HG03342 (cell line): ENCODE measurements at regions not wholly inside any gene's neighbourhood (a gene's known extent, or its start where the extent isn't known, plus 50 kb on each side); places are given as distances from the start of the nearest gene placed in this dataset.
A peak's percentile ranks its signal among the peaks of the same experiment; 100 is the strongest.

Experiments
- ATAC-seq: cut with Tn5 transposase; IDR thresholded peaks from one replicate; pipeline ENCODE4 v1.9.1; 2021; ENCODE audit warnings: mild to moderate bottlenecking, moderate library complexity; ENCODE audit not compliant: unreplicated experiment

DNA sequence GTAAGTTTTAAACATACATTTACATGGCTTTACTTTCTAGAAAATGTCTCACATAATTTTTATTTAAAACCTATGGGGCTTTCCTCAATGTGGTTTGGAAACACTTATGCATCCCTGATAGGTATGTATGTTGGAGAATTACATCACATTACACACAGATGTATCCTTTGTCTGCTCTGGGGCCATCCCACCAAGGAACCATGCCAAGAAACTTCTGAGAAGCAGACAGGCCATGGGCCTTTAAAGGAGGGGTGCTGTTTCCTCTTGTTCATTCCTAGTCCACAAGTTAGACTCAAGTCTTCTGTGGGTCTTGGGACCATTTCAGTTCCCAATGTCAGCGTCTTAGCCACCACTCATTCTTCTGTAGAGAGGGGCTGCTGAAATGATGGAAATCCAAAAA is 162.0 kb upstream of the SETBP1 start:
- no peak for ATAC-seq

DNA sequence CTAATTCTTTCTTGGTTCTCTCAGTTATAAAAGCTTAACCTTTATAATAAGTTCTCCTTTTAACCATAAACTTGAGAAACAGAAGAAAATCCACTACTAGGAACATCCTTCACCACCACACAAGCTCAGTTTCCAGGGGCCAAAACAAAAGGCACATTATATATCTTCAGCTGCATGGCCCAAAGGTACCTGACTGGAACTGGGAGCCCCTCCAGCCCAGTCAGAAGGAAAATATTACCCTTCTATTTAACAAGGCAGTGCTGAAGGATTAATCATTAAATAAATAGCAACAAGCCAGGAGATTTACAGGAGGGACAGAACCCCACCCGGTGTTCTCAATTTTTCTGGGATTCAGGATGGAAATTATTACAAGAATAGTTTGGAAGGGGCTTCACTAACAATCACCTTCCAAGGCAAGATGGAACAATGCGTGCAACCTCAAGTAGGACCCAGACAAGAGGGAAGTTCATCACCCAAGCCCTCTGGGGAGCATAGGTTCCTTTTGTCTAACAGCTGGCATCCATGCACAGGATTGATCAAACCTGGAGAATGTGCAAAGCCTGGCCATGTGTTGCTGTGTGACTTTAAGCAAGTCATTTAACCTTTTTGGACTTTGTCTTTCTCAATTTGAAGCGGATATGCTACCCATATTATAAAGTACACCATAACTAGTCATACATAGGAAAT is 159.6 kb upstream of the SETBP1 start:
- ATAC-seq: no peak

GRCh38 chr18:44521668-44522022 is 159.0 kb upstream of the SETBP1 start:
- no peak for ATAC-seq

DNA sequence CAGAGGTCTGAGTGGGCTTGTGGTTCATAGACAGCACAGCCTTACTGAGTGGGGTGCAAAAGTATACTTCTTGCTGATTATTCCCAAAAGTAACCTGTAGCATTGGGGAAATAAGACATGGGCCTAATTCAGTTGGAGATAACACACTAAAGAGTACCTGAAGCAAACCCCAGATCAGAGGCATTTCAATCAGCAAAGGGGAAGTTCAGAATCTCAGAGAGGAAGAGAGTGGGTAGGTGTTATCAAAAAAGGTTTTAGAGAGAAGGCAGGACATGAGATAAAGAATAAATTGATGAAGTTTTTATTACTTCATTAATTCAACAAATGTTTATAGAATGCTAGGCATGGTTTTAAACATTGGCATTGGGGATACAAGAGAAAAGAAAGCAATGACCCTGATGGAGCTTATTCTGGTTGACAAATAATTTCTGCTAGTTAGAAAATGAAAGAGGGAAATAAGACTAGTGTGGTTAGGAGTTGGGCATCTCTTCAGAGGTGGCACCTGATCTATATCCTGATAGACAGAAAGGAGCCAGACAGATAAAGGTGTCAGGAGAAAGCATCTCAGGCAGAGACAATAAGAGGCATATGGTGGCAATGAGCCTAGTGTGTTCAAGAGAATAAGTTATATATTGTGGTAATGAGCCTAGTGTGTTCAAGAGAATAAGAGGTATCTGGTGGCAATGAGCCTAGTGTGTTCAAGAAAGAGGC is 153.8 kb upstream of the SETBP1 start:
- ATAC-seq: no peak

- ATAC-seq: no peak
These were observed 147.6 kb upstream of the SETBP1 start for GRCh38 chr18:44533071-44533470.

GRCh38 chr18:44536046-44536445 is 144.6 kb upstream of the SETBP1 start:
- no peak for ATAC-seq

DNA sequence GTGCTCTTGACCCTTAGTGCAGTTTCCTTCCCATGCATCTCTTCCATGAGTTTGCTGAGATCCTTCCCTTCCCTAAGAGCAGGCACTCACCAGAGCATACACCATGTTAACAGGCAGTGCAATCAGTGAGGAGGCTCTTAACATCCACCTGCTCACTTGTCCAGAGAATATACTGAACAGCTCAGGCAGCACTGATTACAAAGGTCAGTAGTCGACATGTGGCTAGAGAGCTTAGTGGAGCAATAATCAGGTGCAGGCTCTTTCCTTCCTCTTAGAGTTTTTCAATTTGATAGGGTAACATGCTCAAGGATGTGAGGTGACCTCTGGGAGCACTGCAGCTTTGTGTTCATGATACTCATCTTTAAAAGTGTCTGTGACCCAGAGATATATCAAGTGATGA is 144.1 kb upstream of the SETBP1 start:
- ATAC-seq: no peak

DNA sequence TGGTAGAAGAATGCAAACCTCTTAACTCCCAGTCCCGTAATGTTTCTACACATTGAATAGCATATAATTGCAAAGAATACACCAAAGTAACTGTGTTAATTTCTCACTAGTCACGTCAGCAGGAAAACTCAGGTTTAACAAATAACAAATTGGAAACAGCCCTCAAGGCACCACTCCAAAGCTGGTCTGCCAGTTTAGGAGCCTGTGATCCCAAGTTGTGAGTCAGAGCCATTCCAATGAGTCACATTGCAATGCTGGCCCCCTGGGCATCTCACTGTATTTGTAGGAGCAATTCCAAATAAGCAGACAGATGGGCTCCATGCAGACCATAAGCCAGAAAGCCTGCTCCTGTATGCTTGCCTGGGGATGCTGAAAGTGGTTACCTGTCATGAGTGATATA is 143.2 kb upstream of the SETBP1 start:
- no peak for ATAC-seq

DNA sequence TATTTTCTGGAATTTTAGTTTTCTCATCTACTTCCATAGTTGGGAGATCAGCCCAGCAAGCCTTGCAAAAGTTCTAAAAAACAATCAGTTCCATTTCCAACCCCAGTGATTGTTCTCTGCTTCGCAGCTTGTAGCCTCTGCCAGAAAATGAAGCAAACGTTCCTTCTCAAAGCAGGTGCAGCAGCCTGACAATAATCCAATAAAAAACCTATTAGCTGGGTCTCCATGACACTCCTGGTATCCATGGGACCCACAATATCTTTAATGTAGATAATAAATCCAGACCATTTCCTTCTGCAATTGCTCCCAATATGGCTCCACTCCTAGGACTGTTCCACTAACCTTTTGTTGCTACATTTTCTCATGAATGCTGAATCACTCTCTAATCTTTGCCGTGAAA is 140.8 kb upstream of the SETBP1 start:
- ATAC-seq: no peak

DNA sequence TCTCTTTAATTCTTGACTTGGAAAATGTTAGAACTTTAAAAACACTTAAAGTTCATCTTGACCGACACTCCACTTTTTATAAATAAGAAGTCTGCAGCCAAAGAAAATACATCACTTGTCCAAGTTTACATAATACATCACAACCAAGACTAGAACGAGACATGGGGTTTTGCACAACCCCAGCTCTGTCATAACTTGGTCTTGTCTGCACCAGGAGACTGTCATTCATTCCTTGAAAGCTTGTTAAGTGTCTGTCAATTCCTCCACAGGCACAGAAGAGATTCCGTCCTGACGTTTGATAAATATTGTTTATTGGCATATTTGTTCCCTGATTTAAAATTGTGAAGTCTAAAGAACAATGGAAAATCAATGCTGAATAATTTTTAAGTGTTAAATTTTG is 139.5 kb upstream of the SETBP1 start:
- no peak for ATAC-seq

GRCh38 chr18:44541781-44542180 is 138.9 kb upstream of the SETBP1 start:
- ATAC-seq: no peak

DNA sequence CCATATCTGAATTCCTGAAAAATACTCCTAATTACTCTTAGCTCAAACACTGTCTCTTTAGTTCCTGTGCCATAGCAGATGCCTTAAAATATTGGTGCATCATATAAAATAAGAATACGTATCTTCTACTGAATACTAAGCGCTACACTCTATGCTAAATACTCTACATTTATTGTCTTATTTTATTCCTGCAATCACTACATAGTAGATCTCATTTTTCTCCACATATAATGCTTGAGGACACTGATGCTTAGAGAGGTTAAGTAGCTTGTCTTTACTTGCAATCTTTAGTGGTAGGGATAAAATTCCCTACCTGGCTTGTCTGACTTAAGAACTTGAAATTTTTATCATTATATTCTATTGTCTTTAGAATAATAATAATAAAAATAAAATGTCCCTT is 137.3 kb upstream of the SETBP1 start:
- no peak for ATAC-seq

DNA sequence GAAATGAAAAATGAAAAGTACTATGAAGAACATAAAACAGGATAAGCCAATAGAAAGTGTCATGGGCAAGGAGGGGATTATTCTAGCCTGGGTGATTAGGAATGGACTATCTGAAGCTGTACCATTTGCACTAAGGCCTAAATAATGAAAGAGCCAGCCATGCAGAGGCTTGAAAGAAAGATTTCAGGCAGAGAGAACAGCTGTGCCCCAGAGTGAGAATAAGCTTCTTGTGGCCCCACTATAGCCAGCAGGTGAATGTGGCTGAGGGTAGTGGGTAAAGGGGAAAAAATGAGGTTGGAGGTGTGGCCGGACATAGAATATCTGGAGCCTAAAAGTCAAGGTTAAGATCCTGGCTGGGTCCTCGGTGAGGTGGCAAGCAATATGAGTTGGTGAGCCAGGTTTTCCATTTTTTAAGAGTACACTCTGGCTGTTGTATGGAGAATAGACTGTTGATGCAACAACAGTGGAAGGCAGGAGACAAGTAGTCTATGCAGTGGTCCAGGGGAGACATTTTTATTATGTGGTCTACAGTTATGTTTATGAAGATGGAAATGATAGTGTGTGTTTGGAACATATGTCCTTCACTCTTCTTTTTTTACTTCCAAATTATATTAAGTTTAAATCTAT is 135.2 kb upstream of the SETBP1 start:
- ATAC-seq: no peak

GRCh38 chr18:44546954-44547353 is 133.7 kb upstream of the SETBP1 start:
- ATAC-seq: no peak

DNA sequence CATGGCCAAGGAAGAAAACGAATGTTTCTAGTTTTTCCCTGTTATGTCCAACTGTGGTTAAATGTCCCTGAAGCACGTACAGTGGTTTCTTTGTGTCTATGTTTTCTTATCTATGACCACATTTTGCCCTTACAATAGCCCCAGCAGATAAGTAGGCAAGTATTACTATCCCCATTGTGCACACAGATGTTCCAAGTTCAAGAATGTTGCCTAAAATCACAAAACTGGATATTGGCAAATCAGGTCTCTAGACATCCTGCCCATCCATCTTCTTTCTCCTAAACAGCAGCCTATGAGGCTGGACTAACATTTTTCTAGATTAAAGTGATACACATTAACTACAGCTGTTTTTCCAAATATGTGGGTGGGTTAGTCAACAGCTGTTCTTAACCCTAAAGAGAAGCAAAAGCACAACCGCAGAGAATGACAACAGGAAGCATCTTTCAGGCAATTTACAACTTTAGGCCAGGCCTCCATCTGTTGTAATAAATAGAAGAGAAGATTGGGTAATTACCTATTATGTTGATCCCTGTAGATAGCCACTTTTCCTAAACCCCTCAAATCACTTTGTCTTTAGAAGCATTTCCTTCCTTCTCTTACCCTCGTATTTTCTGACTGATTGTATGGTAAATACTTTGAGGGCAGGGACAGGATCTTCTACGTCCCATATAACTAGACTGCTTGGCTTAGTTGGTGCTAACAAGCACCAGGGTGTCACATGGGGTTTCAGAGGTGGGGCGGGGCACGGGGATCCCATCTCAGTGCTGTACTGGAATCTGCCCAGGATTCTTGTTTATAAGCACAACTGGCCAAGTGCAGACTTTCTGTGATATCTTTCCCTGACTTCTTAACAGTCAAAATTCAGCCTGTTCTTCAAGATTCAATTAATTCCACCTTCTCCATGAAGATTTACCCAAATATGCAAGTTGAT is 132.1 kb upstream of the SETBP1 start:
- ATAC-seq: no peak

DNA sequence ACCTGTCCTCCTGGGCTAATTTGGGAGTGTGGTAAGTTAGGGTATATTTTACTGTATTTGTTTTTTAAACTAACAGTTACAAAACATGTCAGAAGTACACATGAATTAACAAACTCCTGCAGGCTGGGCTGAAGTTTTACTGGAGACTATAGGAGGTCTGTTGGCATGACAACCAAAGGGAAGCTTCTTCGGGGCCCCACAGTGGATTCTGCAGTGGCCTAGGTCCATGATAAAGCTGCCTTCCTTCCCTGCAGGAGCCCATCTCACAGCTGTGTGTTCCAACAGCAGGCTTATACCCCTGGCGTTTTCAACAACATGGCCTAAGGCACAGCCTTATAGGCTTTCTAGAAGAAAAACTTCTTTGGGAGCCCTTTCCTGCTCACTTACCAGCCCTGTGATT is 128.0 kb upstream of the SETBP1 start:
- ATAC-seq: no peak

DNA sequence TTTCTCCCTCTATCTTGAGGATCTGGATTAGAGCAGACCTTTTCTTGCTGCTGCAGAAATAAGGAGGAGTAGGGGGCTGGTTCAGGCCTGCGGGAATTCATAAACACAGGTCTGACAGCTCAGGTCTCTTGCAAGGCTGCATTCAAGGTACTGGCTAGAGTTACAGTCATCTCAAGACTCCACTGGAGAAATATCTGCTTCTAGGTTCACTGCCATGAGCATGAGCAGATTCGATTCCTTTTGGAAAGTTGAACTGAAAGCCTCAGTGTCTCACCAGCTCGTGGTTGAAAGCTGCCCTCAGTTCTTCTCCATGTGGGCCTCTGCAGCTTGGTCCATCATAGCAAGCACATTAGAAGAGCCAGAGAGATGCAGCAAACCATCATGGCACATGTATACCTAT is 124.4 kb upstream of the SETBP1 start:
- ATAC-seq: peak; percentile 53

- no peak for ATAC-seq
These were observed 123.0 kb upstream of the SETBP1 start for GRCh38 chr18:44557616-44558151.

GRCh38 chr18:44558767-44559166 is 121.9 kb upstream of the SETBP1 start:
- ATAC-seq: no peak

GRCh38 chr18:44562986-44563385 is 117.7 kb upstream of the SETBP1 start:
- ATAC-seq: no peak

GRCh38 chr18:44564922-44565321 is 115.8 kb upstream of the SETBP1 start:
- ATAC-seq: no peak
